HUES6 (cell line): ENCODE measurements at regions not wholly inside any gene's neighbourhood (a gene's known extent, or its start where the extent isn't known, plus 50 kb on each side); places are given as distances from the start of the nearest gene placed in this dataset.

Experiments used
- H3K27ac ChIP-seq: 2 replicates; pipeline ENCODE4 v1.7.0; 2013; ENCODE audit warnings: low read depth, mild to moderate bottlenecking, low read length, inconsistent platforms
- H3K27me3 ChIP-seq: 2 replicates; pipeline ENCODE4 v1.6.1; 2013; ENCODE audit warnings: low read length; ENCODE audit not compliant: control insufficient read depth, insufficient read depth
- H3K36me3 ChIP-seq: 2 replicates; pipeline ENCODE4 v1.6.1; 2013; ENCODE audit warnings: low read length; ENCODE audit not compliant: control insufficient read depth, insufficient read depth
- H3K4me1 ChIP-seq: 2 replicates; pipeline ENCODE4 v1.6.1; 2013; ENCODE audit warnings: low read length; ENCODE audit not compliant: control insufficient read depth, insufficient read depth
- H3K4me3 ChIP-seq: 2 replicates; pipeline ENCODE4 v1.5.1; 2013; ENCODE audit warnings: low read depth, low read length
- H3K9ac ChIP-seq: one replicate; pipeline ENCODE4 v1.6.1; 2013; ENCODE audit warnings: mild to moderate bottlenecking, low read length
- H3K9me3 ChIP-seq: 2 replicates; pipeline ENCODE4 v1.6.1; 2013; ENCODE audit warnings: low read depth, low read length; ENCODE audit not compliant: control insufficient read depth, insufficient read depth

GRCh38 chr3:194987571-194988494, 283.1 kb downstream of the XXYLT1 start:
- H3K36me3 ChIP-seq = no peaks in the 10 kb centered on the region
- H3K4me3 ChIP-seq = no peak overlapping the region
- H3K27ac ChIP-seq = no peak overlapping the region
- 0 out of 2 replicates have a peak, but pooled peaks cover 2% of the 10 kb centered on the region for H3K9me3 ChIP-seq
- H3K9ac ChIP-seq = no peak overlapping the region
- H3K4me1 ChIP-seq = 0 out of 2 replicates have a peak, but pooled peaks cover 3% of the 10 kb centered on the region
- H3K27me3 ChIP-seq = no peaks in the 10 kb centered on the region; the same call in 1 of the 2 replicates

GRCh38 chr3:194988495-194989165, 282.3 kb downstream of the XXYLT1 start:
- no peak overlapping the region for H3K4me3 ChIP-seq
- no peaks in the 10 kb centered on the region for H3K9me3 ChIP-seq
- H3K36me3 ChIP-seq = no peaks in the 10 kb centered on the region
- no peak overlapping the region for H3K9ac ChIP-seq
- H3K27me3 ChIP-seq = no peaks in the 10 kb centered on the region; the same call in 1 of the 2 replicates
- H3K27ac ChIP-seq = no peak overlapping the region
- 0 out of 2 replicates have a peak, but pooled peaks cover 3% of the 10 kb centered on the region for H3K4me1 ChIP-seq

GRCh38 chr3:194989241-194989640, 281.7 kb downstream of the XXYLT1 start:
- Histone ChIP-seq H3K4me3 (no peak overlapping the region), H3K9ac (no peak overlapping the region), H3K4me1 (0 out of 2 replicates have a peak, but pooled peaks cover 3% of the 10 kb centered on the region), H3K36me3 (no peaks in the 10 kb centered on the region), H3K27ac (no peak overlapping the region), H3K9me3 (no peaks in the 10 kb centered on the region), H3K27me3 (no peaks in the 10 kb centered on the region; the same call in 1 of the 2 replicates)

GRCh38 chr3:194990454-194991337, 280.3 kb downstream of the XXYLT1 start:
- H3K9ac ChIP-seq = no peak overlapping the region
- H3K36me3 ChIP-seq = no peaks in the 10 kb centered on the region
- no peaks in the 10 kb centered on the region for H3K4me1 ChIP-seq
- no peak overlapping the region for H3K27ac ChIP-seq
- no peak overlapping the region for H3K4me3 ChIP-seq
- no peaks in the 10 kb centered on the region for H3K9me3 ChIP-seq
- no peaks in the 10 kb centered on the region; the same call in 1 of the 2 replicates for H3K27me3 ChIP-seq

GRCh38 chr3:194991338-194991654, 279.7 kb downstream of the XXYLT1 start:
- Histone ChIP-seq H3K4me3 (no peak overlapping the region), H3K9me3 (no peaks in the 10 kb centered on the region), H3K36me3 (no peaks in the 10 kb centered on the region), H3K9ac (no peak overlapping the region), H3K27ac (no peak overlapping the region), H3K27me3 (no peaks in the 10 kb centered on the region; the same call in 1 of the 2 replicates), H3K4me1 (no peaks in the 10 kb centered on the region)

- Histone ChIP-seq H3K4me3 (no peak overlapping the region), H3K36me3 (no peaks in the 10 kb centered on the region), H3K27ac (no peak overlapping the region), H3K4me1 (no peaks in the 10 kb centered on the region), H3K9me3 (no peaks in the 10 kb centered on the region), H3K27me3 (no peaks in the 10 kb centered on the region; the same call in 1 of the 2 replicates), H3K9ac (no peak overlapping the region)
Observed at GRCh38 chr3:194993896-194994295, 277.1 kb downstream of the XXYLT1 start.

- Histone ChIP-seq H3K27me3 (no peaks in the 10 kb centered on the region; the same call in 1 of the 2 replicates), H3K9me3 (no peaks in the 10 kb centered on the region), H3K36me3 (no peaks in the 10 kb centered on the region), H3K4me1 (no peaks in the 10 kb centered on the region), H3K9ac (no peak overlapping the region), H3K4me3 (no peak overlapping the region), H3K27ac (no peak overlapping the region)
Observed at GRCh38 chr3:194994551-194994981, 276.4 kb downstream of the XXYLT1 start.

- no peaks in the 10 kb centered on the region for H3K36me3 ChIP-seq
- H3K9me3 ChIP-seq = no peaks in the 10 kb centered on the region
- no peak overlapping the region for H3K4me3 ChIP-seq
- no peaks in the 10 kb centered on the region; the same call in 1 of the 2 replicates for H3K27me3 ChIP-seq
- no peak overlapping the region for H3K9ac ChIP-seq
- no peaks in the 10 kb centered on the region for H3K4me1 ChIP-seq
- no peak overlapping the region for H3K27ac ChIP-seq
Observed at GRCh38 chr3:194995334-194995733, 275.6 kb downstream of the XXYLT1 start.

- H3K27ac ChIP-seq = no peak overlapping the region
- no peaks in the 10 kb centered on the region for H3K4me1 ChIP-seq
- H3K9ac ChIP-seq = no peak overlapping the region
- no peaks in the 10 kb centered on the region for H3K36me3 ChIP-seq
- no peak overlapping the region for H3K4me3 ChIP-seq
- H3K9me3 ChIP-seq = no peaks in the 10 kb centered on the region
- H3K27me3 ChIP-seq = no peaks in the 10 kb centered on the region
Observed at GRCh38 chr3:194995922-194996321, 275.0 kb downstream of the XXYLT1 start.

- no peaks in the 10 kb centered on the region for H3K36me3 ChIP-seq
- H3K9me3 ChIP-seq = no peaks in the 10 kb centered on the region
- H3K27ac ChIP-seq = no peak overlapping the region
- H3K4me3 ChIP-seq = no peak overlapping the region
- H3K4me1 ChIP-seq = no peaks in the 10 kb centered on the region
- no peak overlapping the region for H3K9ac ChIP-seq
- no peaks in the 10 kb centered on the region for H3K27me3 ChIP-seq
Observed at GRCh38 chr3:194996746-194997145, 274.2 kb downstream of the XXYLT1 start.
